ENCODE measurements at regions not wholly inside any gene's neighbourhood (a gene's known extent, or its start where the extent isn't known, plus 50 kb on each side); places are given as distances from the start of the nearest gene placed in this dataset.

DNA sequence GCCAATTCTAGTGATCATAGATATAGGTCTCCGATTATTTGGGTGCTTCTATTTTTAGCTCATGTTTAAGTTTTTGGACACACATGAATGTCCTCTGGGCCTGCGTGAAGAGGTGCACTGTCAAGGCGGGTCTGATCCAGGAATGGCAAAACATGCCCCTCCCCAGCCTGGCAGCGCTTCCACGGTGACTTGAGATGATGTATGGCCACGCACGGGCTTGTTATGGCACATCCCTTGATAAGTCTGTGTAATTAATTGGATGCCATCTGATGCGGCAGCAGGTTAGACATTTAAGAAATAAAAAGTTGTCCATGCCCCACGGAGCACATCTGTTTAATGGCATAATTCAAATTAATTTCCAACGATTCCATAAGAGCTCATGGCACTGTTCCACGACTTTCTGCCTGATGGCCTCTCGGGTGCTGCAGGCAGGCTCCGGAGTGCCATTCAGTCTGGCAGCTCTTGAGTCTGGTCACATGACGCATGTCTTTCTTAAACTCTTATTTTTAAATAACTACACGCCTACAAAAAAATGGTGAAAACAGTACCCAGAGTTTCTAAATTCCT is 151.4 kb downstream of the ACKR3 start:
- no peak for DNase-seq

DNA sequence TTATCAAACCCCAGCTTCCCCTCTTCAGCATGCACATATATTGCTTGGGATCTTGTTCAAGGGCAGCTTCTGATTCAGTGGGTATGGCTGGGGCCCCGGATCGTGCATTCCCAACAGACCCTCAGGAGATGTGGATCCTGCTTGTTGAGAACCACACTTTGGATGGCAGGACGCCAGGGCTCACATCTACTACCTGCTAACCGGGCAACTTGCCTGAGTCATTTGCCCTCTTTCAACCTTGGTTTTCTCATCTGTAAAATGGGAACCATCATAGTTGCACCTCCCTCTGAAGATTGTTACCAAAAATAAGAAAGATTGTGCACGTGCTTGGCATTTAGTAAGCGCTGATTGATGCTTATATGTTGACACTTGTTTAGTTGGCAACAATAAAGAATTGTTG is 154.6 kb downstream of the ACKR3 start:
- DNase-seq = no peak

GRCh38 chr2:236726701-236727450 is 157.3 kb downstream of the ACKR3 start:
- DNase-seq = no peak

GRCh38 chr2:236728916-236729670 is 159.5 kb downstream of the ACKR3 start:
- no peak for DNase-seq

- DNase-seq = no peak
Observed at GRCh38 chr2:236730393-236730792, 160.8 kb downstream of the ACKR3 start.

DNA sequence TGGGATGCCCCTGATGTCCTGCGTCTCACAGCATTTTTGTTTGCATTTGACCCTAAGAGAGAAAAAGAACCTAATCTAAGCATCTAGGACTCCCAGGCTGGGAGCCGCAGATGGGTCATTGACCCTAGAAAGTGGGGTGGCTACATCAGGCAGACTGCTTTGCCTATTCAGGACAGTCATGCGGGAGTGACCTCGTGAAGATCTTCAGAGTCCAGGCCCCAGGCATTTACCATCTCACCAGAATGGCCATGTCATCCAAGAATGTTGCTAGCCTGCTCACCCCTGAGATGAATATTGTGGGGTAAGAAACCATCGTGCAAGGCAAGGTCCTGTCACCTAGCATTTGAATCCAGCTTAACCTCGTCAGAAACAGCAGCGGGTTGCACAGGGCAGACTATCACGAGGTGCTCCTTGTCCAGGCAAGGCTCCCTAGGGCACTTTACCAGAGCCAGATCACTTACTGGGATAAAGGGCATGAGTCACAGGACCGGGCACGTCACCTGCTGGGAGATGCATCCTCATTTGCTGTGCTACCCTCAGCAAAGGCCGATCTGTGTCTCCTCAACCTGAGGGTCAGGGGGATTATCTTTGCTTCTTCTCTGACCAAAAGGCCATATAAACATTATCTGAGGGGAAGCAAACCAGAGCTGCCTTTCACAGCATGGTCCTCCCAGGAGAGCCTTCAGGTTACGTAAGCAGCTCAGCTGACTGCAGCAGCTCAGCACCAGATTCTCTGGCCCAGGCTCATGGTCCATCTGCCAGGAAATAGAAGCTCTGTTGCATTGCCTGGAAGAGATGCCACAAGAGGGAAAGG is 162.3 kb downstream of the ACKR3 start:
- DNase-seq = no peak

DNA sequence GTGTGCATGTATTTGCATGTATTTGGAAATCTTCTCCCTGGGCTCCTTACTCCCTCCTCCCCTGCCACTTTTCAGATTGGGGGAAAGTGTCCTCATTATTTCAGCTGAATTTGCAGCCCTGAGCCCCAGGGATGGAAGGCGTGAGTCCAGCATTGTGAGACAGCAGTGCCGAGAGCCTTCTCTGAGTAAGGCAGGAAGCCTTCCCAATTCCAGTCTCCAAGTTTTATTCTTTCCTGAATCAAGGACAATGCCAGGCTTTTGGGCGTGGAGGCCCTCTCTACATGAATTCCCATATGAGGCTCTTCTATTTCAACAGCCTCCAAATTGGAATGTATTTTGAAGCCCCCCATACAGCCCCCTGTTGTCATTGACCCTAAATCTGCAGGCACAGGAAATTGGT is 163.5 kb downstream of the ACKR3 start:
- no peak for DNase-seq

GRCh38 chr2:236735825-236736238 is 166.2 kb downstream of the ACKR3 start:
- DNase-seq = no peak

DNA sequence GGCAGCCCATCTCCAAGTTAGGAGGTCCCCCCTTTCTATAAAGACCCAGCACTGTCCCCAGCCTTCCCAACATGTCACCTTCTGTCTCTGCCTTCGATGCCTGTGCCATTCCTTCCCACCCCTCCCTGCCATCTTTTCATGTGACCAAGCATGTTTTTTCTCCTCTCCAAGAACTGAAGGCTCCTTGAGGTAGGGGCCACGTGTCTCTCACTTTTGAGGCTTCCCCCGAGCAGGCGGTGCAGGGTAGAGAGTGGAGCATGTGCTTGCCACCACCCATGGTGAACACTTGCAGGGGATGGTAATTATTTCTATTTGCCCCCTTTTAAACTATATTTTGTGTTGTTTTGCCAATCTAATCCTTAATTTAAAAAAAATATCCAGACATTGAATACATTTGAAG is 168.4 kb downstream of the ACKR3 start:
- DNase-seq = no peak

- DNase-seq = no peak
Observed at GRCh38 chr2:236738896-236739295, 169.3 kb downstream of the ACKR3 start.

DNA sequence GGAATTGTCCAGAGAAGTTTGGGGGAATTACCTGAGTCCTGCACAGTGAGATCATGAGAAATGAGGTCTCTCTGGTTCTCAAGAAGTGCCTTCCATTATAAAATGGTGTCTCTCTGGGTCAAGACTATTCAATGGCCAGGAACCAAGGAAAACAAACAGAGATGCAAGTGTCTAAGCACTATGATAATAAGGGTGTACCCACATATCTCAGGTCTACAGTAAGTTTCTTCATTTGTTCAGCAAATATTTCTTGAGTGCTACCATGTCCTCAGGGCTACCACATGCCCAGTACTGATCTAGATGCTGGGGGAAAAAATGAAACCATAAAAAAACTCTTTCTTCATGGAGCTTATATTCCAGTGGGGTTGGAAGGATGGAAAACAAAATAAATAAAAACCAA is 170.0 kb downstream of the ACKR3 start:
- no peak for DNase-seq

- no peak for DNase-seq
Observed at GRCh38 chr2:236740506-236740905, 170.9 kb downstream of the ACKR3 start.

DNA sequence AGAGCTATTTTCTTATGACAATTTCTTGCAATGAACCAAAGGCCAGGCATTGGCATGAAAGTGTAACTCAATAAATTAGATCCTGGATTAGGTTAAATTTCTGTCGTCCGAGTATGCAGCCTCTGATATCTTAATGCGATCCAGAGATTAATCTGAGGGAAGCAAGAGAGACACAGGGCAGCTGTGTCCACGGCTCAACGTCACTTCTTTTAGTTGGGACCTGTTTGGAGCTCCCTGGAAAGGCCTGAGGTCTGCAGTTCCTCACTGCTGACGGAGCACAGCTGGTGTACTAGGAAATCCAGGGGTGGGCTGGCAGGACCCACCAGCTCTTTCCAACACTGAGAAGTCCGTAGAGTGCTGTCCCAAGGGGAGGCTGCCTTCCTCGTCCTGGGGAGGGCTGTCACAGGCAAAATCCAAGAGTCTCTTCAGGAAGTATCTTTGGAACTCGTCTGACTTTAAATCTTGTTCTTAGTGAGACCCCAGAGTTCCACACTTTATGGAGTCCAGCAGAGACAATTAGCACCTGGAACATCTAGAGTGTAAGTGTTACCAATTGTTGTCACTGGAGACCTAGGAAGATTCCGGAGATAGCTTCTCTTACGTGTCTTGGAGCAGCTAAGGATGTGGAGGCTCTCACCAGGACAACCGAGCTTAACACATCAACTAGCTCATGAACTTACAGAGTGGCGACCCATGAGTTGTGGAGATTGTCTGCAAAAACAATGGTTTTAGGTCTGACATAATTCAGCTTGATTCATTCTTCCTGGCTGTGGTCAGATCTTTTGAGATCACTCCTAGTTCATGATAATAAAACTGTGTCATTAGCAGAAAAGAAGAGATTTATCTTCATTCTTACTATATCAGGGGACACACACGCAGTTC is 173.7 kb downstream of the ACKR3 start:
- no peak for DNase-seq

GRCh38 chr2:236743921-236744280 is 174.3 kb downstream of the ACKR3 start:
- DNase-seq = no peak

DNA sequence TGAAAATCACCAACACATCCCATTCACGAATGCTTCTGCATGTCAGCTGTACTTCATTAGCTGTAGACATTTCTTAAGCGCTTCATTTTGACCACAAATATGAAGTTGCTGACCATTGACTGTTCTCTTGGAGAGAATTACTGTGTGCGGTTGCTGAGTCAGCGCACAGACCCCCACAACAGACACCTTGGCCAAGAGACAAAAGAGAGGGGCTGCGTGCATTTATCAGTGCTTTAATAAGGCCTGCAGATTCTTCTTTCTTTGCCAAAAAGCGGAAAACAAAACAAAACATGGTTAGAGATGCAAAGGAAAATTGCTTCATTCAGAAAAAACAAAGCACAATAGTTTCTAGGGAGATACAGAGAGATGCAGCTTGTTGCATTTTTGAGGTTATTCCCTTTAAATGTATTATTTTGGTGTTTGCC is 174.7 kb downstream of the ACKR3 start:
- no peak for DNase-seq

DNA sequence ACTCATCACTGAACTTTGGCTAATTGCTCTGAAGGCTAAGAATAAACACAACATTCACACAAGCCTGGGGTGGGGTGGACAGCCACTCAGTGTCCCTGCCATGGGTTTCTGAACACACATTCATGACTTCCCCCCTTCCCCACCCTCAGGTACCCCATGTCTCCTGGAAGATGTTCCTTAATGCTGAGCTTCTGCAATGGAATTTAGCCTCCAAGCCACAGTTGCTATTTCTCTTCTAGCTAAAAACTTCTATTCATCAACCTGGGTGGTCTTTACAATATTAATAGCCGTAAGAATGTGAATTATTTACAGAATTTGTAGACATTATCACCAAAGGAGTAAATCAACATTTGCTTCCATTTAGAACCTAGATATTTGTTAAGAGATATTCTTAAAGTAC is 175.1 kb downstream of the ACKR3 start:
- DNase-seq = no peak

DNA sequence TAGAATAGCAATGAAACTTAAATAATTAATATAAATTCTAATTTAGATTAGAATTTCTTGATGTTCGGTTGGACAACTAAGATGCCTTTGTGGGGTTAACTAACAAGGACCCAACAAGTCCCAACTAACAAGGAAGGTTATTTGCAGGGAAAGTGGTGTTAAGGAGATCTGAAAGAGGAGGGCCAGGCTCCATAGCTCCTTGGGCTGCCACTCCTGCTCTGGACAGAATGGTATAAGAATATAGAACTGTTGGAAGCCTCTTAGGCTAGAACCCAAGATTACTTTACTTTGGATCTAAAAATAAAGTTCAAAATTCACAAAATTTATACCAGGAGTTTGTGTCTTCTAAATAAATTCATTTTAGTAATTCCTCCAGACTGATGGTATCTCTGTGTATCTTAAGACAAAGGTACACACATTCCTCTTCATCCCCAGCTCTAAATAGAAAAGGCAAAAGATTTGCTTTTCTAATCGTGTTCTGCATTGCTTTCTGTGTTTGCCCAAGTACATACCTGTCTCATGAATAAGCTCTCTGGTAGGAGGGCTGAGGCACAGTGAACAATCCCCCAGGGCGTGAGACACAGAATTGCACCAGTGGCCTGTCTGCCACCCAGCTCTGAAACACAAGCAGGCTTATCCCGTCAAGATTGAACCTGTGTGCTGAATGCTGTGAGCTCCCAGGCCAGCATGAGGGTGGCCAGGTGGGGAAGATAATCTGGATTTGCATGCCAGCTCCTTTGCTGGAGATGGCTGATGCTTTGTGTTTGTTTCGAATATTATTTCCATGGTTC is 176.0 kb downstream of the ACKR3 start:
- DNase-seq = no peak

DNA sequence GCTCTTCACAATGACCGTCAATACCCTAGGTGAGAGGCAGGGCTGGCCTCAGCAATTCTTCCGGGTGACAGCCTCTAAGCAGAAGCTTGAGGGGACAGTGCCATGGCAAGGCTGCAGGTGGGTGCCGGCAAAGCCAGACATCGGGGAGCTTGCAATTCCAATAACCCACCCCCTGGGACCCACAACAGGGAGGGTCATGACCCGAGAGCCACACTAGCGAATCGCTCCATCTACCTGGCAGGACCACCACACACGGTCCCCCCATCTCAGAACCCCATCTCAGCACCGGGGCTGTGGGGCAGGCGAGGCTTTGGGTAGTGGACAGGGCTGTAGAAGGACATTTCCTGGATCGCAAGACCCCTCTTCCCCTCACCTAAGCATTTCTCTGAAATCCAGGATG is 177.2 kb downstream of the ACKR3 start:
- DNase-seq = no peak

DNA sequence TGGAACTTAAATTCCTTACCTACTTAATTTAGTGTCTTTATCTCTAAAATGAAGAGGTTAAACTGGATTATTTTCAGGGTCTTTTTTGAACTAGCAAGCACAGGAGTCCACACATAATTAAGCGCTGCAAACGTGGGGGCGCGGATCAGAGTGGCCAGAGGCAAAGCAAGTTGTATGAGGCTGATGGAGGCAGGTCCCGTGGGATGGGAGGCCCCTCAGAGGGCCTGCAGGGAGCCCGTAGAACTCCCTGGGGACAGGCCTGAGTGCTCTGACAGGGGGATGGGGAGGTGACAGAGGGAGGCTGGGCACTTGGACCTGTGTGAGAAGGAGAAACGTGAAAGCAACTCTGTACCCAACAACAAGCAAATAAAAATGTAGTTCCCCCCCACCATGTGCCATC is 177.8 kb downstream of the ACKR3 start:
- no peak for DNase-seq

- DNase-seq = no peak
Observed at GRCh38 chr2:236747925-236748324, 178.3 kb downstream of the ACKR3 start.

DNA sequence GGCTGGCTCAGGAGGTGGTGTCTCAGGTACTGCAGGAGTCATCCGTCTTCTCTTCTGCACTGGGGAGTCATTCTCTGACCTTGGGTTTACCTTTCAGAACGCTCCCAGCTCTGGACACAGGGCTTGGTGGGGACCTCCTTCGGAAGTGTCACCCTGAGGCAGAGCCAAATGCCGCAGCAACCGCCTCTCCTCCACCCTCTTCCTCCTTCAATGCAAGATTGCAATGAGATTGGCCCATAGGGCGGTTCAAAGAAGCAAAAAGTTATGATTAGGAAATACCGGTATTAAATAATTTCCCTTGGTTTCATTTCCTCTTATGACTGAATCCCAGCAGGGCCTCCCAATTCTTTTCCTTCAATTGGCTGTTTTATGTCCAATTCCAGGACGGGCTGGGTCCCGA is 178.8 kb downstream of the ACKR3 start:
- DNase-seq = no peak

- no peak for DNase-seq
Observed at GRCh38 chr2:236748801-236749200, 179.2 kb downstream of the ACKR3 start.

All from CD4-positive, alpha-beta T cell treated with Interleukin-17A for 1 hour (primary cell).